Body of pancreas (tissue), 4 donors: ENCODE measurements at regions not wholly inside any gene's neighbourhood (a gene's known extent, or its start where the extent isn't known, plus 50 kb on each side); places are given as distances from the start of the nearest gene placed in this dataset.
A peak's percentile ranks its signal among the peaks of the same experiment; 100 is the strongest.

ENCODE experiments used
- POLR2A ChIP-seq, 3 donors: fragments of 450-650 bp; IDR thresholded peaks; one replicate each; pipeline ENCODE4 v1.6.1; 2016; ENCODE audit warnings: antibody characterized with exemption in 3 of 3, mild to moderate bottlenecking in 2 of 3
- TF ChIP-seq, protein P1 (sequence below), 7 experiments: fragments of 450-650 bp in 4 of 7; fragments of 200-600 bp in 3 of 7; sonication (generic) in 3 of 7; IDR thresholded peaks; one replicate each; pipeline ENCODE4 v1.5.1; 2016 to 2019; ENCODE audit warnings: antibody characterized with exemption in 7 of 7

DNA sequence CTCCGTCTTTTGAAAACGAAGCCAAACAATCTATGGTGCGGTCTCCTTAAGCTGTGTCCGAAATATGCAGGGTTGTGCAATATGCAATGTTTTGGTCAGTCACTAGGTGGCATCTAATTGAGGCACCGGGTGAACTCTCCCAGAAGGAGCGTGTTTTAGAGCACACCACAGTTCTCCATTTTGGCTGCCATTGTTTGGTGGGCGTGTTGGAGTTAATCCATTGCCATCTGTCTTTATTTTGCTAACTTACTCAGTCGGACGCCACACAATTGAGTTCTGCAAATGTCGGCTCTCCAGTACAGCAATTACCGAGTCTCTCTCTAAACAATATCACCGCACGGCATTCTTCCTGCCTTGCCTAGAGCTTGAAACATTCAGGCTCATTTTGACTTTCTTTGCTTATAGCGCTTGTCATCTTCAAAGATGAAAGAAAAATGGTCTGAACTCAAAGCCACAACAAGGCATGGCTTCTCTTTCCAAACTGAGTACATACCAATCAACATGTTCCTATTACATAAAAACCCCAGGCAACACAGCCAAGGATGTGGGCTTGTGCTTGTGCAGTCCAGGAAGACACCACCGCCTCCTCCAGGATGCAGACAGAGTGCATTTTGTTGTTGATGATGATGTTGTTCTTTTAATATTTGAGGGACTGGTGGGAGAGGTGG lies 182.0 kb upstream of the SERP2 start:
- TF ChIP-seq, protein P1, sequence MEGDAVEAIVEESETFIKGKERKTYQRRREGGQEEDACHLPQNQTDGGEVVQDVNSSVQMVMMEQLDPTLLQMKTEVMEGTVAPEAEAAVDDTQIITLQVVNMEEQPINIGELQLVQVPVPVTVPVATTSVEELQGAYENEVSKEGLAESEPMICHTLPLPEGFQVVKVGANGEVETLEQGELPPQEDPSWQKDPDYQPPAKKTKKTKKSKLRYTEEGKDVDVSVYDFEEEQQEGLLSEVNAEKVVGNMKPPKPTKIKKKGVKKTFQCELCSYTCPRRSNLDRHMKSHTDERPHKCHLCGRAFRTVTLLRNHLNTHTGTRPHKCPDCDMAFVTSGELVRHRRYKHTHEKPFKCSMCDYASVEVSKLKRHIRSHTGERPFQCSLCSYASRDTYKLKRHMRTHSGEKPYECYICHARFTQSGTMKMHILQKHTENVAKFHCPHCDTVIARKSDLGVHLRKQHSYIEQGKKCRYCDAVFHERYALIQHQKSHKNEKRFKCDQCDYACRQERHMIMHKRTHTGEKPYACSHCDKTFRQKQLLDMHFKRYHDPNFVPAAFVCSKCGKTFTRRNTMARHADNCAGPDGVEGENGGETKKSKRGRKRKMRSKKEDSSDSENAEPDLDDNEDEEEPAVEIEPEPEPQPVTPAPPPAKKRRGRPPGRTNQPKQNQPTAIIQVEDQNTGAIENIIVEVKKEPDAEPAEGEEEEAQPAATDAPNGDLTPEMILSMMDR (IDR thresholded peaks at IDR 0.05), result peak; percentile 54 to 93 (median 90)
- TF ChIP-seq POLR2A (IDR thresholded peaks at IDR 0.05), result no peak
